ENCODE measurements at regions not wholly inside any gene's neighbourhood (a gene's known extent, or its start where the extent isn't known, plus 50 kb on each side); places are given as distances from the start of the nearest gene placed in this dataset.

DNA sequence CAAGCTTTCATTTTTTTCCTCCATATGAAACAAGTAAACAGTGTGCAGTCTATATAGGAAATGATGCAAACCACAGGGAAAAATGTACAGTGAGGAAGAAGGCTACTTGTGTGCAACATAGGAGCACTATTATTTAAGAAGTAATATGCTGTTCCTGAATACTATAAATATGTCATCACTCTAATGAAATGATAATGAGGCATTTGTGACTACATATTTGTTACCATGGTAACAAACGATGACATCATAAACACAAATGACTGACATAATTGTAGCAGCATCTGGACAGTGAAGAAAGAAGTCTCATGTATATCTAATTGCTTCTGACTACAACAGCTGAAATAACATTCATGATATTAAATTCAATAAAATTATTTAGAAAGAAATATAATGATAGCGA is 164.8 kb downstream of the C7orf25 start:
- DNase-seq (no peak), ATAC-seq (no peak)
- intact Hi-C loops (cut with DNase I), result no loop called here
- TF ChIP-seq, protein P1, sequence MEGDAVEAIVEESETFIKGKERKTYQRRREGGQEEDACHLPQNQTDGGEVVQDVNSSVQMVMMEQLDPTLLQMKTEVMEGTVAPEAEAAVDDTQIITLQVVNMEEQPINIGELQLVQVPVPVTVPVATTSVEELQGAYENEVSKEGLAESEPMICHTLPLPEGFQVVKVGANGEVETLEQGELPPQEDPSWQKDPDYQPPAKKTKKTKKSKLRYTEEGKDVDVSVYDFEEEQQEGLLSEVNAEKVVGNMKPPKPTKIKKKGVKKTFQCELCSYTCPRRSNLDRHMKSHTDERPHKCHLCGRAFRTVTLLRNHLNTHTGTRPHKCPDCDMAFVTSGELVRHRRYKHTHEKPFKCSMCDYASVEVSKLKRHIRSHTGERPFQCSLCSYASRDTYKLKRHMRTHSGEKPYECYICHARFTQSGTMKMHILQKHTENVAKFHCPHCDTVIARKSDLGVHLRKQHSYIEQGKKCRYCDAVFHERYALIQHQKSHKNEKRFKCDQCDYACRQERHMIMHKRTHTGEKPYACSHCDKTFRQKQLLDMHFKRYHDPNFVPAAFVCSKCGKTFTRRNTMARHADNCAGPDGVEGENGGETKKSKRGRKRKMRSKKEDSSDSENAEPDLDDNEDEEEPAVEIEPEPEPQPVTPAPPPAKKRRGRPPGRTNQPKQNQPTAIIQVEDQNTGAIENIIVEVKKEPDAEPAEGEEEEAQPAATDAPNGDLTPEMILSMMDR (IDR thresholded peaks at IDR 0.05), result no peak
- no peak overlapping the region for H3K27ac ChIP-seq
- 53 to 65% (median 54%) methylated on average over 2 of the region's 2 CpGs for WGBS, 3 donors
- no peaks in the 10 kb centered on the region for H3K4me1 ChIP-seq
- H3K27me3 ChIP-seq (ENCODE audit: insufficient read depth in 3 of 3, low read length in 2 of 3), result no peaks in the 10 kb centered on the region
- H3K36me3 ChIP-seq (ENCODE audit: insufficient read depth in 1 of 2, low read depth in 1 of 2), result no peaks in the 10 kb centered on the region
- no peaks in the 10 kb centered on the region for H3K9me3 ChIP-seq
- no peak overlapping the region for H3K4me3 ChIP-seq

GRCh38 chr7:42746214-42746613 is 165.7 kb downstream of the C7orf25 start:
- intact Hi-C loops (cut with DNase I), result no loop called here
- TF ChIP-seq, protein P1 (IDR thresholded peaks at IDR 0.05), result no peak
- H3K27me3 ChIP-seq (ENCODE audit: insufficient read depth in 3 of 3, low read length in 2 of 3), result no peaks in the 10 kb centered on the region
- no peak overlapping the region for H3K27ac ChIP-seq
- H3K4me1 ChIP-seq, result no peaks in the 10 kb centered on the region
- H3K36me3 ChIP-seq (ENCODE audit: insufficient read depth in 1 of 2, low read depth in 1 of 2), result no peaks in the 10 kb centered on the region
- no peaks in the 10 kb centered on the region for H3K9me3 ChIP-seq
- DNase-seq (no peak), ATAC-seq (no peak)
- 27 to 33% (median 28%) methylated on average over 2 of the region's 2 CpGs for WGBS, 3 donors
- no peak overlapping the region for H3K4me3 ChIP-seq

DNA sequence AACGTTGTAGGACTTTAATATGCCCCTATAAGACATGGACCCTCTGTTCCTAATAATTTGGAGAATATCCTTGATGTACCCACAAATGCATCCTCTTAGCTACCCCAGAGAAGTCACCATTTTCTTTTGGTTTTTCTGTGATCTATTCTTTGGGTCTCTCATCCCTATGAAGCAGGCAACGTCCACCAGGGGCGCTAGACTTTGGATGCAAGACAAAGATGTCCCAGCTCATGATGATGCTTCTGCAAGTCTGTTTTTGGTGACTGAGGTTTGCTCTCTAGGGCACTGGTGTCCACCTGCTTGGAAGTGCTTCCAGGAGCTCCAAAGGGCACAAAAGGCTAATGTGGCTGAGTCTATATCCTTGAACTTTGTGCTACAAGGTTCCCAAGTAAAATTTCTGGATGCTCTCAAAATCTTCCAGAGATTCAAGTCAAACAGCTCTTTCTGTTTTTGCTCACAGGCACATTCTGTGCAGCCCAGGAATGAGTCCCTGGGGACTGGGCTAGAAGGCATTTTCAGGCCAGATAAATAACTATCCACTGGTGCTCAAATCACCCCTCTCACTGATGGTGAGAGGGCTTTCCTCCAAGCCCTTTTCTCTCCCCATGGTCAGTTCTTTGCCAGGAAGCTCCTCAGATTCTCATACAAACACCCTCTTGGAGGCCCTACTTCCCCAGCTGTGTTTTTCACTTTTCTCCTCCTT is 166.4 kb downstream of the C7orf25 start:
- H3K36me3 ChIP-seq (ENCODE audit: insufficient read depth in 1 of 2, low read depth in 1 of 2), result no peaks in the 10 kb centered on the region
- WGBS, 3 donors, result 37 to 42% (median 42%) methylated on average over 3 of the region's 3 CpGs
- TF ChIP-seq, protein P1 (IDR thresholded peaks at IDR 0.05), result peak; percentile 30
- H3K9me3 ChIP-seq, result no peaks in the 10 kb centered on the region
- ATAC-seq (peak in 1 of 4 donors; percentile 49), DNase-seq (peak; percentile 39 to 67)
- H3K4me3 ChIP-seq, result no peak overlapping the region
- intact Hi-C loops (cut with DNase I), result no loop called here
- H3K27ac ChIP-seq, result no peak overlapping the region
- no peaks in the 10 kb centered on the region for H3K27me3 ChIP-seq (ENCODE audit: insufficient read depth in 3 of 3, low read length in 2 of 3)
- no peaks in the 10 kb centered on the region for H3K4me1 ChIP-seq

- WGBS, 3 donors, result 47 to 70% (median 50%) methylated on average over 3 of the region's 3 CpGs
- intact Hi-C loops (cut with DNase I), result no loop called here
- Histone ChIP-seq H3K4me3 (no peak overlapping the region), H3K27me3 (ENCODE audit: insufficient read depth in 3 of 3, low read length in 2 of 3) (no peaks in the 10 kb centered on the region), H3K27ac (no peak overlapping the region), H3K4me1 (no peaks in the 10 kb centered on the region), H3K36me3 (ENCODE audit: insufficient read depth in 1 of 2, low read depth in 1 of 2) (no peaks in the 10 kb centered on the region), H3K9me3 (no peaks in the 10 kb centered on the region)
- ATAC-seq, result no peak
- DNase-seq, result no peak
- TF ChIP-seq, protein P1 (IDR thresholded peaks at IDR 0.05), result no peak
These were observed 167.1 kb downstream of the C7orf25 start for GRCh38 chr7:42744746-42745145.
